HS-5 (cell line): ENCODE measurements at regions not wholly inside any gene's neighbourhood (a gene's known extent, or its start where the extent isn't known, plus 50 kb on each side); places are given as distances from the start of the nearest gene placed in this dataset.

Source experiments
- DNase-seq: peaks from one replicate; pipeline ENCODE4 v3.0.0-alpha.2; 2012; ENCODE audit warnings: low read depth

DNA sequence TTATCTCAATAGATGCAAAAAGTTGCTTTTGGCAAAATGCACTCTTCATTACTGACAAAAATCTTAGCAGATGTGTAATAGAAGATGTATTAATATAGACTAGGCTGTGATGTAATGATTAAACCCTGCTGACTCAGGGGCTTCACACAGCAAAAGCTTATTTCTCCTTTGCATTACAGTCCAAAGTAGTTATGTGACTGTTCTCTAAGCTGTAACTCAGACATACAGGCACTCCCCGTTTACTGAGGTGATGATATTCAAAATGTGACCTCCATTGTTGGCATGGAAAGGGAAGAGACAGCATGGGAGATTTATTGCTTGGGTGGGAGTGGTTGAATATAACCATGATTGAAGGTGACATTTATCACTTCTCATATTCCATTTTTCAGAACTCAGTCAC, 331.5 kb downstream of the SNAPC1 start:
- DNase-seq: no peak

DNA sequence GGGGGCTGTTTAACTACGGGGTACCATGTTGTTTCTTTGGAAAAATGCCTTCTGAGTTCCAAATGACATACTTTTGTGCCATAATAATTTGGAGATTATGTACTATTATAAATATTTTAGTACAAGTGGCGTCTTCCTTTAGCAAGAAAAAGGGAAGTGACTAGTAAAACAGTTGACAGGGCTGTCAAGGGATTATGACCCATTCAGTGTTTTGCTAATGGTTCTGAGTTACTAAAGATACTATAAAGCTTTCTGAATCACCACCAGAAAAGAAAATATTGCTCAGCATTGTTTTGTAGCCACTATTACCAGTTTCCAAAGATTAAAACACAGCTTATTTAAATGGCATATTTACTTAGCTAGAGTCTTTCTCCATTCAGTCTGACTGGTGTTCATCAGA, 334.9 kb downstream of the SNAPC1 start:
- DNase-seq: no peak

DNA sequence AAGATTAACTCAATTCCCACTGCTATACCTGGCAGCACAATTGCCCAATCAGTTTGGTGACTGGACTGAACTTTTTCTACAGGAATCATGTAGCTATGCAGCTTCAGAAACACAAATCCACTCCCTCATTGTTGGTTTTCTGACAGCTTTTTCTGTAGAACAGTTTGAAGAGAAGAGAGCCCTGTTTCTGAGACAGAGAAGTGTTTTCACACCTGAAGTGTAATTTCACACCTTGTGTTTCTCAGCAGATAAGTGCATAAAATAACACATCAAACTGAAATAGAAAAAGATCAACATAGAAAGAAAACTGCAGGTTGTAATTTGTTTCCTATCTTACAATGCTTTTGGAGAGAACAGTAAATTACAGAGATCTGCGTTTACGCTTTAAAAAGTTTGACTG, 335.6 kb downstream of the SNAPC1 start:
- no peak for DNase-seq

DNA sequence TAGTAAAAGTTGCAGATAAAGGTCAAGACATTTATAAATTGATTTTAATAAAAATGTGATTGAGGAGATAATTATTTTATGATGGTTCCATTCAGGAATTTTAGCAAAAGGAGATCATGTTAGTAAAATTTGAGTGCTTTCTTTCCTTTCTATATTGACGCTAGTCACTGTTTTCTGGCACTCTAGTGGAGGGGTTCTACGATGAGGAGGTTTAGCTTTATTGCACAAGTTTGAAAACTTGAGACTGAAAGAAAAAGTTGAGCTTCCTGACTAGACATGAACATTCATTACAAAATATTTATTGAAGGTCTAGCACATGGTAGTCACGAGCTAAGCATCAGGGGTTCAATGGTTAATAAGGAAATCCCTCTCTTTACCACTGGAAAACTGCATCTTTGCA, 336.1 kb downstream of the SNAPC1 start:
- DNase-seq: no peak

DNA sequence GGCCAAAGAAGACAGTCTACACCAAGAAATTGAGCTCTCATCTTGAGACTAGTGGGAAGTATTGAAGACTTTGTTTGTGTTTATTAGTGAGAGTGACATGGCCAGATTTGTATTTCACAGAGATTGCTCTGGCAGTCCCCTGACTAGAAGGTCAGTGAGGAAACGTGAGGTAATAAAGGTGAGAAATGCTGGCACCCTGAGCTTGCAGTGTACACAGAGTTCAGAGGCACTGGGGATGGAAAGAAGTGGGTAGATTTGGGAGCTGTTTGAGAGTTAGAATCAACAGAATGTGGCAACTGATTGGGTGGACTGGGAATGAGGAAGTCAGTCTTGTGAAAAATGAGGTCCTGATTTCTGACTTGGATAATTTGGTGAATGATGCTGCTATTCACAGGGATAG, 336.9 kb downstream of the SNAPC1 start:
- no peak for DNase-seq

DNA sequence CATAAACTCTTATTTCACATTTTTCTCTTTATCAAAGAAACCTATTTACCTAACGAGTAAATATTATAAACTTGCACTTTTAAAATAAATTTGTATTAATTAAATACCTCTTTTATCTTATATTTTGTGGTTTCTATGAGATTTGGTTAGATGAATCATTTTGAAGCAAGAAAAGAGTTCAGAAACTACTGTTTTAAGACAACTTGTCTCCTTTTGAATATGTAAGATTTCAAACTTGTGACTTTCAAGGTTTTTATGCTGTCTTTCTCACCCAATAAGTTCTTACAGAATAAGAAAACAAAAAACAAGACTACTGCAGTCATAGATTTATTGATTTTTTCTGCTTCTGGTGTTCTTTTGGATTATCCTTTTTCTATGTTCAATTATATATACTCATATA, 339.0 kb downstream of the SNAPC1 start:
- DNase-seq: no peak

DNA sequence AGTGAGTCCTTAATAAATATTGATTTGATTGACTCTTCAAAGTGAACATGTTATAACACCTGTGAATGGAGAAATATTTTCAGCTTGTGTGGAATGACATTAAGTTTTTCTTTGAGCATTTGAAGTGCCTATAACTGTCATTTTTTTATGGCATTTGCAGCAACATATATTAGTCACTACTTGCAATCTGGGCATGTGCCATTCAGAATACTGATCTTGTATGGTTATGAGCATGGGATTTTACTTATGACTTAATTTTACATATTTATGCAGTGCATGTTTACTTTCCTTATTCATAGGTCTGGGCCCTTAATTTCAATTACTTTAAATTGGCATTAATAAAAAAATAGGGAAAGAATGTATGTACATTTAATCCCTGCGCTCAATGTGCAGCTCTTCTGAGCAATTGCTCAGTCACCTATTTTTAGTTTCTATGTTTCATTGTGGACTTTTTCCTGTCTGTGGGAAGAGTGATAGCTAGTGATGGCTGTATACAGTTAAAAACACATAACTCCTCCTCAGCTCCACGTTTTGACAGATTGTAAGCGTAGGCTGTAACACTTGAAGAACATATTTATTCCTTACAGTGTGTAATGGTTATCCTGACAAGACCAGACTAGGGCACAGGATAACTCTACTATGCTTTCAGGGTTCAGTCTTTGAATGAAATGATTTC, 339.6 kb downstream of the SNAPC1 start:
- DNase-seq: no peak

DNA sequence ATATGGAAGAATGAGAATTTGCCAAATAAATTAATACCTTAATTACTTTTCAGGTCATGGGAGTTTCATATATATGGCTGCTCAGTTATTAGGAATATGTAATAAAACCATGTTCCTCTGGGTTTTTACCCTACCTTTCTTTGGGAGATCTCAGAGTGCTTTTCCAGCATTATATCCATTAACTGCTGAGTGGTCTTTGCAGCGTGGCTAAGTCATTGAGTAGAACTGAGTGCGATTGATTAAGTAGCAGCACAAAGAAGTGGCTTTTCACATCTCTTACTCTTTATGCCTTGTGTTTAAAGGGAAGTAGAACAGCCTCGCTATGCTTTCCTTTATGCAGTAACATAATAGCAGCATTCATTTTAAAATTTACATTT, 340.1 kb downstream of the SNAPC1 start:
- DNase-seq: no peak

DNA sequence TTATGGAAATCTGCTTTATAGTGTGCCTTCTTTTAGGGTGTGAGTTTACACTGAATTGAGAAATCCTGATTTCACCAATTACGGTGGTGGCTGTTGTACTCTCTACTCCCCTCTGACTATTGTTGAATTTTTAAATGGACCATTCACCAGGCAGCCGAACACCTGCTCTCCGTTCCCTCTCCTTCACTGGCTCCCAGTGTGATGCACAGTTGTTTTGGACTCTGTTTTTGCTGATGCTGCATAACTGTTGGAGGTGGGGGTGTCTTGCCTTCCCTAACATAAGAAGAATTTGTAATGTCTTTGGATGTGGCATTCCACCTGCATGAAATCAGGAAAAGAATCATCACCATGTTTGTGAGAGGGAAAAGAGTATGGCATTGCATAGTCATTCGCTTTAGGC, 341.2 kb downstream of the SNAPC1 start:
- no peak for DNase-seq

DNA sequence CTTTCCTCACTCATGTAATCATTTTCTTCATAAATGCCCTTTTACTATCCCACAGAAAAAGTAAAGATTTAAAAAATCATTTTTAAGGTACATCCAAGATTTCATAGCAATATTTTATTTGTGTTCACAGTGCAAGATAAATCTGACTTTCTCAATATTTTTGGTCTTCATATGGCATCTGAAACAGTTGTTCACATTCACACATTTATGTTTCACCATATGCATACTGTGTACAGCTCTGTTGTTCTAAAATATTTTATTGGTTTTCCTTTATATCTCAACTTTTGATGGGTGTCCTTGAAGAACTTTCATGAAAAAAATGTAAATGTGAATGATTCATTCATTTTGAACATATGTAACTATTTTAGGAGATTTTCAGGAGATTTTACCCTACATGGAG, 348.7 kb downstream of the SNAPC1 start:
- no peak for DNase-seq

DNA sequence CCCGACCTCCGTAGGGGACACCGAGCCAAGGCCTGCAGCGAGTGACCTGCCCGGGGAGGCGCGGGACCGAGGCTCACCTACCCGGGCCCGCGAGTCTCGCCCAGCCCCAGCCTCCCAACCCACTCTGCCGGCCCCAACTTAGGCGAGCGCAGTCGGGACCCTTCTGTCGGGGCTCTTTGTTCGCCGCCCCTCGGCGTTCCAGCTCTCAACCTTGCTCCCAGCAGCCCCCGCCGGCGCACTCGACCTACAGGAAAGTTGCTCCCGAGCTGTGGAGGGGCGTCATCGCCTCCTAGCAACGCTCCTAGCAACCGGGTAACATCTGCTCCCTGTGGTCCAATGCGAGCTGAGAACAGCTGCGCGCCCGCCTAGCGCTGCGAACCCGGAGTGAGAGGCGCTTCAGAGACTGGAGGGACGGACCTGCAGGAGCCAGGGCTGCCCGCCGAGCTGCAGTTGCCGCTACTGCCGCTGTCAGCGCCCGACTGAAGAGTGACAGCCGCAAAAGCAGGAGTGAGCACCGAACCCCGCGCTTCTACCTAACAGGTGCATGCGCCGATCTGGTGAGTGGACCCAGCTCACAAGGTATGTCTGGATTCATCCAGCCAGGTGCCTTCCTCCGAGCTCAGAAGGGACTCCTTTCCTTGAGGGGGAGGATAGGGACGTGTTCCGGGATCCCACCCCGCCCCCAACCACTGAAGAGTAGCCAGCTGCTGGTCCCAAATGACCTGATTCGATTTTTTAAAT, 355.0 kb downstream of the SNAPC1 start:
- peak; percentile 13 for DNase-seq

DNA sequence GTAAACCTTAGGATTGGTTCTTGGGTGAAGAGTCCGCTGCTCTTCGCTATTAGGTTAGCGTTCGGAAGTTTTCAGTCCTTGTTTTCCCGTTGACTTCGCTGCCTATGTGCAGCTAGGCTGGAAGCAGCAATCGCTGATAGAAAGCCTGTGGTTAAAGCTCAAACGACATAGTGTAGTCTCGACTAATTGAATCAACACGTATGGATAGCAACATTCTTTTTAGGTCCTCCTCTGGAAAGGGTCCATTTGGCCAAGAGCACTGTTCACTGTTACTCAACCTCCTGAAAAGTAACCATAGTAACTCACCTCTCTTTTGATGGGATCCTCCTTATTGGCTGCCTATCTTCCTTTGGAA, 355.5 kb downstream of the SNAPC1 start:
- no peak for DNase-seq

DNA sequence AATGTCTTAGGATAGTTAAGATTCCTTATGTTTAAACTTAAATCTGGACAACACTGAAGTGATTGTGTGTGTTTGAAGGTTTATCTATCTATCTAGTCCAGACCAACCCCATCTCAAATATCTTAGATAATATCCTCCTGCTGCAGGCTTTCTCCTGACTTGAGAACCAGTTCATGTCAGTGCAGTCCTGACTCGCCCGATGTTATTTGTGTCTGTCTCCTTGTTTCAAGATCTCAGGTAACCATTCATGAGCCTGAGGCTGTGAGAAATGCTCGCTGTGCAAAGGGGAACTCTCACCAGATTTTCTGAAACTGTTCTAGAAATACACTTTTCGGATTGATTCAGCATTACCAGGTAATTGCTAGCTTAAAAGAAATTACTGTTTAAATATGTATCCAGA, 356.2 kb downstream of the SNAPC1 start:
- DNase-seq: no peak

DNA sequence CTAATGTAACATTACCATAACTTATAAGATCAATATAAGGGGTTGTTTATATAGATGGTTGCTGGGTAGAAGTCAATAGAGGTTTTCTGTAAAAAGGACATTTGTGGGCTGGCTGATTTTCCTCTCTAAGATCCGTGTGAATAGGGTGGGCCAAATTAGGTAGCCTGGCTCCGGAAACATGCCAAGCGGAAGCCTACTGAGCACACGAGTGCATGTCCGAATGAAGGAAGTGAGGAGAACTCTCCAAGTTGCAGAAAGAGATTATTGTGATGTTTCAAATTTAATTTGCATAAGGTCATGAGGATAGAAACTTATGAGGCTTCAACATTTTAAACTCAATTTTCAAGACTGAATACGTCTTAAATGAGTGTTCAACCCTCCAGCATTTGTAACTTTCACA, 356.7 kb downstream of the SNAPC1 start:
- no peak for DNase-seq

DNA sequence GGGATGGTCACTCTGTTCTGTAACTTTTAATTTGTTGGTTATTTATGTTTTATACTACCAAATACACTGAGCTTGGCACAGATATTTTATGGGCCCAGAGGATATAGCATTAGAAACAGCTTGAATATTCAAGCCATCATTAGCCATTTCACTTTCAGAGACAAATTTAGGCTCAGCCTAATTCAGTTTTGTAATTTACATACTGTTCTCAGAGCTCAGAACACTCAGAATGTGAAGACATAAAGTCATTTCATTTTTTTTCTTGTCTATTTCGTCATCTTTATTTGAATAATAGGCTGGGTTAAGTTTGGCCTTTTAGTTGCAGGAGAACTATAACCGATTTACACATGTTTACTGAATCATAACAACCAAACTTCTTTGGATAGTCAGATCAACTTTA, 361.7 kb downstream of the SNAPC1 start:
- no peak for DNase-seq

DNA sequence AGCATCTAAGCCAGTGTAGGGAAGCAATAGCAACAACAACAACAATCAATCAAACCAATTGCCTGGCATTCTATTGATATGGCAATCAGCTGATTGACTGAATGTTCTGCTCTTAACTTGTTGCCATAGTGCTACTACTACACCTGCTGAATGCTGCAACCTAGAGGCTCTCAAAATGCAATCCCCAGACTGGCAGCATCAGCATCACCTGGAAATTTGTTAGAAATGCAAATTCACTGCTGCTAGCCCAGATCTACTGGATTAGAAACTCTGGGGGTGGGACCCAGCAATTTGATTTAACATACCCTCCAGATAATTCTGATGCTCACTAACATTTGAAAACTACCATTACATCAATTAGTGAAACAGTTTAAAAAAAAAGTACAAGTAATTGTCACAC, 363.6 kb downstream of the SNAPC1 start:
- no peak for DNase-seq

DNA sequence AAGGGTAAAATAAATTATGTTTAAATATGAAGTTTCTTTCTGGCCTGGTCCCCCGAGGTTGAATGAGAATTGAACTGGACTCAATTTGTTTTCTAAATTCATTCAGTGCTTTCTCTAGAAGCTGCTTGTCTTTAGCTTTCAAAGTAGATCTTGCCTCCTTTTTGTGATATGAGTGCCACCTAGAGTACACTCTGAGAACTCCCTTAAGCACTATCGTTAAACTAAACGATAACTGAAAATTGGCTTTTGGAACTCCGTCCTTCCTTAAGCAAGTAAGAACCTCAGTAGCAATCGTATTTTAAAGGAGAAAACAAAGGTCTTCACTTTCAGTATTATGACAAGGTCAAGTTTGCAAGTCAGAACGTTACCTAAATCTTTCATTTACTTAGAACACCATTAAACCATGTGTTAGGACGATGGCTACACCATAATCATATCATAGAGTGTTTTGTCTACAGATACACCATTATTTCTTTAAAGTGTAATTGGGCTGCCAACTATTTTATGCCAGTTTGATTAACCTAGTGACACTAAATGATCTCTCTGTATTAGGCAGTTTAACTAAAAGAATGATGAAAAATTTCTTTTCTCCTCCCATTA, 364.8 kb downstream of the SNAPC1 start:
- DNase-seq: peak; percentile 26

DNA sequence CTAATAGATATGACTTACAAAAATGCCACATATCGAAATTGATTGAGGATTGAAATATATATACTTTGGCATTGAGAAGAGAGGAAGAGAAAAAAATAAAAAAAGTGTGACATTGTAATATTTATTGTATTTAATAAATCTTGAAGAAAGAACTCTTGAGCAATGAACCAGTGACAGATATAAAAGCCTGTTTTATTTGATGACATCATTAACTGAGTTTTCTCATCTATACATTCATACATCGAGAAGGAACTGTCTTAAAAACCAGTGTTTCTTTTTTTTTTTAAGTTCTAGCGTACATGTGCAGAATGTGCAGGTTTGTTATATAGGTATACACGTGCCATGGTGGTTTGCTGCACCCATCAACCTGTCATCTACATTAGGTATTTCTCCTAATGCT, 368.2 kb downstream of the SNAPC1 start:
- no peak for DNase-seq

DNA sequence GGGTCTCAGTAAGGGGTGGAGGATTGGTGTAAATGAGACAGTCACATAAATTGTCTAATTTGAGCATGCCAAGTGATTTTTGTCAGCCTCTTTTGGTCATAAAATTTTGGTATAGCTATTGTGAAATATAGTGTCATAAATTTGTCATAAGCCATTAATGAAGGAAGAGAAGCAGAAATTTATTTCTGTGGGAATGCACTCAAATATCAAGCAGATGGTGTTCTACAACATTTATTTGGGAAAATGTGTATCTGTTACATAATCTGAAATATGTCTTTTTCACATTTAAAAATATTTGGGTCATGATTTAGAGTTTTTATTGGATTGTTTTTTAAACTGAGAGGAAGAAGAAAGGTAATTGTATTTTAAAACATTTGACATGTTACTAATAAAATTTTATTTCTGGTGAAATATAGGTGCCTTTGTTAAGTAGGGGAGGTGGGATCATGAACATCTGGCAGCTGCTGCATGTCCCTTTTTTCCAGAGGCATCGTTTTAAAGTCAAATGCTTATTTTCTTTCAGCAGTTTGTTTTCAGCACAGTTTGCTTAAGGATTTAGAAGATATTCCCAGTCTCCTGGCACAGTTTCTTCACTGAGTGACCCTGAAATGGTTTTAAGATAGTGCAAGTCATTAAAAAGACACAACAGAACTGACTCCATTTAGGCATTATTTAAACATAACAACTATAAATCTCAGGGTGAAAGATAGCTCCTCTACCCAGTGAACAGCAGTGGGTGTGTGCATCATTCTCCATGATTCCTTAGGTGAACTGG, 371.7 kb downstream of the SNAPC1 start:
- no peak for DNase-seq

DNA sequence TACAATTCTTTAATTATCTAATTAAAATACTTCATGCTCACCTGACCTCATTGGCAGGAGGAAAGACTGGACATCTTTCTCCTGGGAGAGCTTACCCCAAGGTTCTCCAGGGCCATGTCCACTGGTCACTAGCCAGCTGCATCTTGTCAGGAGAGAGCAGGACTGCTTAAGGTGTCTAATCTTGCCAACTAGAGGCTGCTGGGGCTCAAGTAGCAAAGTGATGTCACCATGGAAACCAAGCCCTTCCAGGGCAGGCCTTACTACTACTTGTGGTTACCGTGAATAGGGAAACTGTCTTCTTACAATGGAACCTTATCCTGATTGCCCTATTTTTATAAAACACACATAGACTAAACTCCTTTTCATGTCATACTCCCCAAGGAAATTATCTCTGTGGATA, 376.4 kb downstream of the SNAPC1 start:
- no peak for DNase-seq

DNA sequence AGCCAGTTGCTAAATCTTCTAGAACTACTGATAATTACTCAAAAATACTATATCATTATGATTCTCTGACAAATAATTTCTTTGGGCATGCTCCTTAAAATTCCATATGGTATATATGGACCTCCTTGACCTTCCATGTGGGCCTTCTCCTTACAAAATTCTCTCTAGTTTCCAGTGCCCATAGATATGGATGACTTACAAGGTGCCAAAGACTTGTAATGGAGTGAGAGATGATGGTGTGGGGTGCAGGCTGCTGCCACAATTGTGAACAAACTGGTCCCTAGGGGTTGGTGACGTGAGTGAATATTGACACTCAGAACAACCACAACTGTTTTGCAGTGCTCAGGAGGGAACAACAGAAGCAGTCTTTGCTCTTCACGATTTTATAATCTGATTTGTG, 378.9 kb downstream of the SNAPC1 start:
- no peak for DNase-seq

DNA sequence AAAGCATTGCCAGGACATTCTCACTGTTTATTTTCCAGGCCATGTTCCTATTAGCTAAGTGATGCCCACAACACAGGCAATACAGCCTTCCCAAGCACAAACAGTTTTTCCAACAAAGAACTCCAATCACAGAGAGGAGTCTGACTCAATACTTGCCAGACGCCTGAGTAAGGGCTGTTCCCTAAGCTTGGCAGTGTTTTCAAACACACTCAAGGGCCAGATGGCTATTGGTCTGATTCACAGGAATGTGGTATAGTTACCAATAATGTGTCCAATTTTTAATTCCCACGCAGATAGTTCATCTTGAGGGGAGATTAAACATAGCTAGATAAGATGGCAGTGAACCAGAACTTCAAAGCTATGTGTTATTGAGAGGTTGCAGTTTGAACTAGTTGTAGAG, 381.0 kb downstream of the SNAPC1 start:
- no peak for DNase-seq

DNA sequence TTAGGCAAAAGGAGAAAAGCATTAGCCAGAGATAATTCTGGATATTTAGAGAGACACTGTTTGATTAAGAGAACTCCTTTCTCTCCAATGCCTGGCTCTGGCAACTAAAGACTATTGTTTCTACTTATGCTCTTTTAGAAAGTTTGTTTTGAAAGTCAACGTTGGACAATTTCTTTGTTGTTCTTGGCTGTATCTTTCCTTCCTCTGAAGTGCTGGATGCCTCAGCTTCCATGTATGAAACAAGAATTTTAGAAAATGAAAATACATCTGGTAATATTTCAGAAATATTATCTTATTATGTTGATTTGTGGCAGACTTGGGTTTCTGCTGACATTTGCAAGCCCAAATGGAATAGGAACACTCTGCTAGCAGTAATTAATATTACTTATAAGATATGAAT, 382.6 kb downstream of the SNAPC1 start:
- DNase-seq: no peak
